Gastroesophageal sphincter (tissue), 3 donors: ENCODE measurements at regions not wholly inside any gene's neighbourhood (a gene's known extent, or its start where the extent isn't known, plus 50 kb on each side); places are given as distances from the start of the nearest gene placed in this dataset.

Experiments used
- EP300 ChIP-seq: sonication (generic); formaldehyde crosslinking; IDR thresholded peaks from one replicate; pipeline ENCODE4 v1.6.1; 2017; ENCODE audit warnings: antibody characterized with exemption, mild to moderate bottlenecking
- POLR2A ChIP-seq, 2 donors: fragments of 450-650 bp; IDR thresholded peaks; one replicate each; pipeline ENCODE4 v1.6.1; 2017; ENCODE audit warnings: antibody characterized with exemption in 2 of 2, mild to moderate bottlenecking in 2 of 2, moderate library complexity in 1 of 2
- POLR2AphosphoS5 ChIP-seq: sonication (generic); formaldehyde crosslinking; IDR thresholded peaks from one replicate; pipeline ENCODE4 v1.6.1; 2017; ENCODE audit warnings: antibody characterized with exemption
- TF ChIP-seq, protein P1 (sequence below), 4 experiments: fragments of 200-600 bp in 2 of 4; fragments of 450-650 bp in 2 of 4; sonication (generic) in 1 of 4; IDR thresholded peaks; one replicate each; pipeline ENCODE4 v1.5.1; 2017 to 2019; ENCODE audit warnings: antibody characterized with exemption in 4 of 4, mild to moderate bottlenecking in 2 of 4, moderate library complexity in 2 of 4

GRCh38 chr6:14398953-14399352 lies 281.4 kb downstream of the CD83 start:
- TF ChIP-seq POLR2AphosphoS5 (no peak), EP300 (no peak), POLR2A (IDR thresholded peaks at IDR 0.05) (no peak)
- TF ChIP-seq, protein P1, sequence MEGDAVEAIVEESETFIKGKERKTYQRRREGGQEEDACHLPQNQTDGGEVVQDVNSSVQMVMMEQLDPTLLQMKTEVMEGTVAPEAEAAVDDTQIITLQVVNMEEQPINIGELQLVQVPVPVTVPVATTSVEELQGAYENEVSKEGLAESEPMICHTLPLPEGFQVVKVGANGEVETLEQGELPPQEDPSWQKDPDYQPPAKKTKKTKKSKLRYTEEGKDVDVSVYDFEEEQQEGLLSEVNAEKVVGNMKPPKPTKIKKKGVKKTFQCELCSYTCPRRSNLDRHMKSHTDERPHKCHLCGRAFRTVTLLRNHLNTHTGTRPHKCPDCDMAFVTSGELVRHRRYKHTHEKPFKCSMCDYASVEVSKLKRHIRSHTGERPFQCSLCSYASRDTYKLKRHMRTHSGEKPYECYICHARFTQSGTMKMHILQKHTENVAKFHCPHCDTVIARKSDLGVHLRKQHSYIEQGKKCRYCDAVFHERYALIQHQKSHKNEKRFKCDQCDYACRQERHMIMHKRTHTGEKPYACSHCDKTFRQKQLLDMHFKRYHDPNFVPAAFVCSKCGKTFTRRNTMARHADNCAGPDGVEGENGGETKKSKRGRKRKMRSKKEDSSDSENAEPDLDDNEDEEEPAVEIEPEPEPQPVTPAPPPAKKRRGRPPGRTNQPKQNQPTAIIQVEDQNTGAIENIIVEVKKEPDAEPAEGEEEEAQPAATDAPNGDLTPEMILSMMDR (IDR thresholded peaks at IDR 0.05): no peak
